B cell (primary cell): ENCODE measurements at regions not wholly inside any gene's neighbourhood (a gene's known extent, or its start where the extent isn't known, plus 50 kb on each side); places are given as distances from the start of the nearest gene placed in this dataset.

Experiments
- ATAC-seq: fragments of 200-7000 bp; cut with Tn5 transposase; one replicate; pipeline ENCODE4 v1.10.0; 2021; ENCODE audit warnings: low read depth, mild to moderate bottlenecking, moderate number of reproducible peaks, moderate library complexity
- CTCF ChIA-PET: fragments of 350-600 bp; sonication (Branson Sonifier 250); formaldehyde crosslinking; loops from one replicate; lab custom pipeline; 2021; ENCODE audit warnings: antibody characterized with exemption, inconsistent platforms; lab: Charles Lee
- POLR2A ChIA-PET: fragments of 350-600 bp; sonication (Branson Sonifier 250); formaldehyde crosslinking; loops from one replicate; lab custom pipeline; 2021; ENCODE audit warnings: antibody characterized with exemption; lab: Charles Lee
- DNase-seq: peaks from one replicate; pipeline ENCODE4 v3.0.0; 2013
- H2AFZ ChIP-seq: 2 replicates; pipeline ENCODE4 v1.6.1; 2012; ENCODE audit warnings: mild to moderate bottlenecking, low read depth, low read length; ENCODE audit not compliant: insufficient read depth, poor library complexity, severe bottlenecking
- H3K27ac ChIP-seq, 2 donors: 1 replicate in 1 of 2; 2 replicates in 1 of 2; pipeline ENCODE4 v1.5.1; 2012 to 2013; ENCODE audit warnings: low read length in 2 of 2, mild to moderate bottlenecking in 2 of 2, moderate library complexity in 1 of 2
- H3K27me3 ChIP-seq, 4 experiments: fragments of 200-600 bp in 1 of 4; sonication (generic) in 1 of 4; replicated peaks in 1 of 4; 1 replicate in 2 of 4; 2 replicates in 2 of 4; pipeline versions ENCODE4 v1.6.1 to v1.7.0; 2013 to 2016; ENCODE audit warnings: low read length in 3 of 4, mild to moderate bottlenecking in 2 of 4, mixed read lengths in 1 of 4, moderate library complexity in 1 of 4; ENCODE audit not compliant: insufficient read depth in 4 of 4, control insufficient read depth in 3 of 4; ENCODE audit errors: control extremely low read depth in 1 of 4
- H3K36me3 ChIP-seq, 2 experiments: replicated peaks in 1 of 2; 1 replicate in 1 of 2; 2 replicates in 1 of 2; pipeline versions ENCODE4 v1.6.1 to v1.7.1; 2013; ENCODE audit warnings: low read length in 1 of 2; ENCODE audit not compliant: insufficient read depth in 2 of 2, control insufficient read depth in 1 of 2; ENCODE audit errors: control extremely low read depth in 1 of 2, extremely low read depth in 1 of 2
- H3K4me1 ChIP-seq, 2 donors: fragments of 200-600 bp in 1 of 2; sonication (generic) in 1 of 2; 1 replicate in 1 of 2; 2 replicates in 1 of 2; pipeline versions ENCODE4 v1.5.1 to v1.6.1; 2013 to 2017; ENCODE audit warnings: low read length in 2 of 2; ENCODE audit not compliant: control insufficient read depth in 2 of 2, insufficient read depth in 2 of 2
- H3K4me2 ChIP-seq: replicated peaks from 2 replicates; pipeline ENCODE3; 2012; ENCODE audit warnings: mild to moderate bottlenecking, low read depth, low read length; ENCODE audit not compliant: poor library complexity, severe bottlenecking
- H3K4me3 ChIP-seq, 5 experiments: fragments of 200-600 bp in 1 of 5; sonication (generic) in 1 of 5; 1 replicate in 3 of 5; 2 replicates in 2 of 5; pipeline versions ENCODE4 v1.5.1 to v1.7.0; 2011 to 2016; ENCODE audit warnings: low read length in 4 of 5, mild to moderate bottlenecking in 4 of 5, low read depth in 2 of 5, control low read depth in 1 of 5, moderate library complexity in 1 of 5; ENCODE audit not compliant: insufficient read depth in 1 of 5; ENCODE audit errors: control extremely low read depth in 1 of 5, extremely low read depth in 1 of 5
- H3K79me2 ChIP-seq: fragments of 200-600 bp; sonication (generic); one replicate; pipeline ENCODE4 v1.6.0; 2016; ENCODE audit warnings: low read length; ENCODE audit not compliant: control insufficient read depth, insufficient read depth
- H3K9ac ChIP-seq: fragments of 200-600 bp; sonication (generic); 2 replicates; pipeline ENCODE4 v1.6.1; 2017; ENCODE audit warnings: mild to moderate bottlenecking, low read length, moderate library complexity
- H3K9me3 ChIP-seq, 3 donors: one replicate each; pipeline versions ENCODE4 v1.6.1 to v1.7.1; 2013; ENCODE audit warnings: low read length in 2 of 3; ENCODE audit not compliant: control insufficient read depth in 2 of 3, insufficient read depth in 1 of 3; ENCODE audit errors: control extremely low read depth in 1 of 3
- H4K20me1 ChIP-seq: 2 replicates; pipeline ENCODE4 v1.6.0; 2012; ENCODE audit warnings: mild to moderate bottlenecking, low read length; ENCODE audit not compliant: insufficient read depth, control insufficient read depth, poor library complexity, severe bottlenecking
- H3K27ac Mint-ChIP-seq: one replicate; pipeline ENCODE4 v1.8.0; 2021; ENCODE audit warnings: mixed read lengths
- H3K27me3 Mint-ChIP-seq: one replicate; pipeline ENCODE4 v1.8.0; 2021; ENCODE audit warnings: mixed read lengths
- H3K4me1 Mint-ChIP-seq: one replicate; pipeline ENCODE4 v1.8.0; 2021; ENCODE audit warnings: mixed read lengths
- H3K4me3 Mint-ChIP-seq: one replicate; pipeline ENCODE4 v1.8.0; 2021; ENCODE audit warnings: mixed read lengths
- H3K9me3 Mint-ChIP-seq: one replicate; pipeline ENCODE4 v1.8.0; 2022; ENCODE audit warnings: mixed read lengths; ENCODE audit not compliant: insufficient read depth
- CTCF ChIP-seq: fragments of 200-600 bp; IDR thresholded peaks from one replicate; pipeline ENCODE4 v1.8.0; 2022; ENCODE audit warnings: antibody characterized with exemption, mild to moderate bottlenecking
- EZH2 ChIP-seq: IDR thresholded peaks from 2 replicates; pipeline ENCODE4 v1.6.1; 2012; ENCODE audit warnings: borderline replicate concordance, low read depth, mild to moderate bottlenecking, moderate library complexity, low read length; ENCODE audit not compliant: insufficient read depth, poor library complexity, severe bottlenecking
- WGBS: methylation state at CpG from one replicate; pipeline ENCODE4 v1.1.5; 2013; ENCODE audit warnings: missing lambda C conversion rate; ENCODE audit not compliant: insufficient coverage; 5-methylcytosine and 5-hydroxymethylcytosine counted together
- intact Hi-C: fragments of 100-400 bp; cut with micrococcal nuclease; formaldehyde crosslinking; loops from one replicate; pipeline ENCODE4 v1.10.0; 2022

- CTCF ChIA-PET: interaction anchor here (1.3 to 9.3 kb wide), 2 partner anchors 16 to 373 kb away, joined by 3 to 245 read pairs; no protein-coding TSS in a partner anchor
- Histone ChIP-seq H3K27ac (no peak overlapping the region), H3K4me2 (no peak overlapping the region), H3K9me3 (no peaks in the 10 kb centered on the region), H3K4me3 (no peak overlapping the region), H3K27me3 (no peaks in the 10 kb centered on the region), H3K79me2 (no peaks in the 10 kb centered on the region), H3K36me3 (no peaks in the 10 kb centered on the region), H4K20me1 (no peaks in the 10 kb centered on the region), H2AFZ (no peak overlapping the region), H3K4me1 (peaks cover 0 to 3% of the 10 kb centered on the region in 2 donors), H3K9ac (no peak overlapping the region)
- POLR2A ChIA-PET: no interaction called here
- Mint-ChIP-seq H3K27me3 (no peaks in the 10 kb centered on the region), H3K4me3 (no peak overlapping the region), H3K9me3 (no peaks in the 10 kb centered on the region), H3K4me1 (no peaks in the 10 kb centered on the region), H3K27ac (no peak overlapping the region)
- 81% methylated on average over 4 of the region's 6 CpGs for WGBS
- ATAC-seq (no peak), DNase-seq (no peak)
- no peak for TF ChIP-seq CTCF
- no peak for TF ChIP-seq EZH2
- intact Hi-C loops: no loop called here
These were observed 130.4 kb upstream of the RAI14 start for GRCh38 chr5:34525761-34526160.

GRCh38 chr5:34526682-34527305 is 129.3 kb upstream of the RAI14 start:
- ATAC-seq (no peak), DNase-seq (no peak)
- no peaks in the 10 kb centered on the region for H3K9me3 ChIP-seq
- POLR2A ChIA-PET: no interaction called here
- H3K4me1 ChIP-seq: peaks cover 0 to 3% of the 10 kb centered on the region in 2 donors
- H3K9ac ChIP-seq: no peak overlapping the region
- CTCF ChIA-PET: interaction anchor here (9.3 kb wide), 1 partner anchor 372 kb away, joined by 245 read pairs; no protein-coding TSS in a partner anchor
- no peaks in the 10 kb centered on the region for H3K79me2 ChIP-seq
- Mint-ChIP-seq H3K4me3 (no peak overlapping the region), H3K27ac (no peak overlapping the region), H3K4me1 (no peaks in the 10 kb centered on the region), H3K27me3 (no peaks in the 10 kb centered on the region), H3K9me3 (no peaks in the 10 kb centered on the region)
- H3K4me2 ChIP-seq: no peak overlapping the region
- H3K27me3 ChIP-seq: no peaks in the 10 kb centered on the region
- no peak overlapping the region for H3K27ac ChIP-seq
- H3K36me3 ChIP-seq: no peaks in the 10 kb centered on the region
- 3% methylated on average over 3 of the region's 3 CpGs for WGBS
- H4K20me1 ChIP-seq: no peaks in the 10 kb centered on the region
- H2AFZ ChIP-seq: no peak overlapping the region
- no peak overlapping the region for H3K4me3 ChIP-seq
- intact Hi-C loops: no loop called here
- TF ChIP-seq EZH2 (no peak), CTCF (no peak)
